Pancreas (tissue), 10 donors: ENCODE measurements at regions not wholly inside any gene's neighbourhood (a gene's known extent, or its start where the extent isn't known, plus 50 kb on each side); places are given as distances from the start of the nearest gene placed in this dataset.

ENCODE experiments used
- ATAC-seq, 4 donors: fragments of 200-7000 bp; cut with Tn5 transposase; one replicate each; pipeline versions ENCODE4 v1.8.0 to v1.9.1; 2020; ENCODE audit warnings: mild to moderate bottlenecking in 4 of 4, moderate library complexity in 4 of 4
- DNase-seq, 6 donors: peaks; one replicate each; pipeline ENCODE4 v3.0.0-alpha.2; 2020
- FAIRE-seq: peaks from 2 replicates; lab custom pipeline; 2012; peaks lifted over from hg19 to GRCh38; lab: Jason Lieb, UNC
- H3K27ac ChIP-seq, 4 donors: fragments of 200-600 bp; sonication (generic); 1 replicate in 3 of 4; 2 replicates in 1 of 4; pipeline versions ENCODE4 v1.5.0 to v1.8.0; 2020
- H3K27me3 ChIP-seq, 4 donors: fragments of 200-600 bp; one replicate each; pipeline ENCODE4 v1.8.0; 2021
- H3K36me3 ChIP-seq, 3 donors: fragments of 200-600 bp; sonication (generic) in 1 of 3; one replicate each; pipeline versions ENCODE4 v1.5.0 to v1.8.0; 2020 to 2021
- H3K4me1 ChIP-seq, 3 donors: fragments of 200-600 bp; one replicate each; pipeline ENCODE4 v1.8.0; 2021
- H3K4me3 ChIP-seq, 4 donors: fragments of 200-600 bp; sonication (generic) in 2 of 4; one replicate each; pipeline versions ENCODE4 v1.5.0 to v1.8.0; 2020 to 2021
- H3K9me3 ChIP-seq, 4 donors: fragments of 200-600 bp; one replicate each; pipeline ENCODE4 v1.8.0; 2021
- WGBS, 2 donors: extraction: QIAGEN DNeasy Blood & Tissue Kit; methylation state at CpG; one replicate each; pipeline ENCODE4 v1.1.7; 2013; 5-methylcytosine and 5-hydroxymethylcytosine counted together
- intact Hi-C, 3 donors: fragments of 100-400 bp; cut with DNase I; formaldehyde crosslinking; loops; one replicate each; pipeline versions ENCODE4 v1.11.1 to v1.14.2; 2022
- TF ChIP-seq, protein P1 (sequence below), 4 donors: fragments of 200-600 bp; sonication (generic) in 3 of 4; IDR thresholded peaks; one replicate each; pipeline versions ENCODE4 v1.5.0 to v1.8.0; 2021; ENCODE audit warnings: antibody characterized with exemption in 4 of 4
- donor health status: healthy with polysubstance abuse.
- donor health status: DM: no; HTN: no; CAD: no; lungs with moderate emphysema.
- donor health status: DM: no; HTN: no; CAD: no.
- donor health status: control.
- donor health status: control.
- donor health status: Bipolar disorder and iron deficiency.
- donor health status: DM: yes; HTN: yes; CAD: no.
- donor health status: DM: no; HTN: no; CAD: no.
- donor health status: DM: no; HTN: no; CAD: no.
- donor health status: DM: yes; HTN: yes; CAD: no.

DNA sequence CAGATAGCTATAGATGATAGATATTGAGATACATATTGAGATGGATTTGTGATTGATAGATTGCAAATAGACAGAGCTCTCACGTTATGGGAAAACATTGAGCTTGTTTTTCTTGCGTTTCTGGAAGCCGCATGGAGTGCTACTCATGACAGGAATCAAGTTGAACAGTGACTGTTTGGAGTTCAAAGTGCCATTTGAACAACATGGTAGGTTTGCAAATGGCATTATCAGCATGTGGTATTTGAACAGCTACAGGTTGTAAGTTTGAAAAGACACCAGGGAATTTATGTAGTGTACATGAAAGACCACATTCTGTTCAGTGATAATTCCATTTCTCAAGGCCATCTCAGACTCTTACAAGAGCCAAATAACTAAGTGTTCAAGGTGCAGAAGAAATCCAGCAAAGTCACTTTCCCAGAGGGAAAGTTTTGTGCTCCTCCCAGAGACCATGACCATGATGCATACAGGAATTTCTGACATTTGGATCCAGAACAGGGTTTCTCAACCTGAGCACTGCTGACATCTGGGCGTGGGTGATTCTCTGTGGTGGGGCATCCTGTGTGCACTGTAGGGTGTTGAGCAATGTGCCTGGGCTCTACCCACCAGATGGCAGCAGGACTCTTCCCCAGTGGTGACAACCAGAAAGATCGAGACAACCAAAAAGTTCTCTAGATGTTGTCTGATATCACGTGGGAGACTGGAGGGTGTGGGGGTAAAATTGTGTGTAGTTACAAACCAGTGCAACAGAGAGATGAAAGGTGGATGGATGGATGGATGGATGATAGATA lies 399.1 kb upstream of the AMELY start:
- TF ChIP-seq, protein P1, sequence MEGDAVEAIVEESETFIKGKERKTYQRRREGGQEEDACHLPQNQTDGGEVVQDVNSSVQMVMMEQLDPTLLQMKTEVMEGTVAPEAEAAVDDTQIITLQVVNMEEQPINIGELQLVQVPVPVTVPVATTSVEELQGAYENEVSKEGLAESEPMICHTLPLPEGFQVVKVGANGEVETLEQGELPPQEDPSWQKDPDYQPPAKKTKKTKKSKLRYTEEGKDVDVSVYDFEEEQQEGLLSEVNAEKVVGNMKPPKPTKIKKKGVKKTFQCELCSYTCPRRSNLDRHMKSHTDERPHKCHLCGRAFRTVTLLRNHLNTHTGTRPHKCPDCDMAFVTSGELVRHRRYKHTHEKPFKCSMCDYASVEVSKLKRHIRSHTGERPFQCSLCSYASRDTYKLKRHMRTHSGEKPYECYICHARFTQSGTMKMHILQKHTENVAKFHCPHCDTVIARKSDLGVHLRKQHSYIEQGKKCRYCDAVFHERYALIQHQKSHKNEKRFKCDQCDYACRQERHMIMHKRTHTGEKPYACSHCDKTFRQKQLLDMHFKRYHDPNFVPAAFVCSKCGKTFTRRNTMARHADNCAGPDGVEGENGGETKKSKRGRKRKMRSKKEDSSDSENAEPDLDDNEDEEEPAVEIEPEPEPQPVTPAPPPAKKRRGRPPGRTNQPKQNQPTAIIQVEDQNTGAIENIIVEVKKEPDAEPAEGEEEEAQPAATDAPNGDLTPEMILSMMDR (IDR thresholded peaks at IDR 0.05): no peak
- H3K4me1 ChIP-seq: no peaks in the 10 kb centered on the region
- DNase-seq (no peak), FAIRE-seq (no peak), ATAC-seq (no peak)
- H3K27ac ChIP-seq: no peak overlapping the region
- no peaks in the 10 kb centered on the region for H3K27me3 ChIP-seq
- no peak overlapping the region for H3K4me3 ChIP-seq
- intact Hi-C loops: no loop called here
- no peaks in the 10 kb centered on the region for H3K9me3 ChIP-seq
- 61% methylated on average over 6 of the region's 6 CpGs; no CpG with 5 or more reads in 1 of the 2 donors for WGBS, 2 donors
- no peaks in the 10 kb centered on the region for H3K36me3 ChIP-seq

DNA sequence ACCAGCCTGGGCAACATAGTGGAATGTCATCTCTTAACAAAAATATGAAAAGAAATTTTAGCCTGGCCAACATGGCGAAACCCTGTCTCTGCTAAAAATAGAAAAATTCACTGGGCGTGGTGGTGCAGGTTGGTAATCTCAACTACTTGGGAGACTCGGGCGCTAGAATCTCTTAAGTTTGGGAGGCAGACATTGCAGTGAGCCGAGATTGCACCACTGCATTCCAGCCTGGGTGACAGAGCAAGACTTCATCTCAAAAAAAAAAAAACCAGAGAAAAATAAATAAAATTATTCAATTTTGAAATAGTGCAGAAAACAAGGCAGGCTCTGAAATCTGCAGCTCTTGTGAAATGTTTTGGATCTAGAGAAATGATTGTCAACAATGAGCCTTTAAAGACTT lies 397.3 kb upstream of the AMELY start:
- DNase-seq (no peak), ATAC-seq (no peak), FAIRE-seq (no peak)
- TF ChIP-seq, protein P1 (IDR thresholded peaks at IDR 0.05): no peak
- intact Hi-C loops: no loop called here
- Histone ChIP-seq H3K9me3 (no peaks in the 10 kb centered on the region), H3K4me1 (no peaks in the 10 kb centered on the region), H3K27me3 (no peaks in the 10 kb centered on the region), H3K36me3 (no peaks in the 10 kb centered on the region), H3K27ac (no peak overlapping the region), H3K4me3 (no peak overlapping the region)
- WGBS, 2 donors: 93% methylated on average over 5 of the region's 5 CpGs; no CpG with 5 or more reads in 1 of the 2 donors

DNA sequence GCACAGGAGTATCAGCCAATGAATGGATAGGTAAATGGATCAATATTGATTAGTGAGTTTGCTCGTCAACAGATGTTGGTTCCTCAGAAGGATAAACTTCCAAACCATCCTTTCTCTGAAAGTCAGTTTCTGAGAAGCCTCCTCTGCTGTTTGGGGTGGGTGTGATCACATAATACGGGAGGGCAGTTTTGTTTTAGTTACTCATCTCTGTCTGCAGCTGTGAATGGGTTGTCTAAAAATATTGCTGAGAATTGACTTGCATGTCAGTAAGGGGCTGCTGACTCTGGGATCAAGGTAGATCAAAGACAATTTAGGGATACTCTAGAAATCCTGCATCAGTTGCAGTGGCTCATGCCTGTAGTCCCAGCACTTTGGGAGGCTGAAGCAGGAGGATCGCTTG lies 390.8 kb upstream of the AMELY start:
- intact Hi-C loops: no loop called here
- no peaks in the 10 kb centered on the region for H3K9me3 ChIP-seq
- H3K4me1 ChIP-seq: no peaks in the 10 kb centered on the region
- no peak for DNase-seq
- no peak for FAIRE-seq
- 83% methylated on average over 3 of the region's 3 CpGs; no CpG with 5 or more reads in 1 of the 2 donors for WGBS, 2 donors
- H3K36me3 ChIP-seq: no peaks in the 10 kb centered on the region
- H3K27ac ChIP-seq: no peak overlapping the region
- ATAC-seq: no peak
- H3K27me3 ChIP-seq: no peaks in the 10 kb centered on the region
- H3K4me3 ChIP-seq: no peak overlapping the region
- TF ChIP-seq, protein P1 (IDR thresholded peaks at IDR 0.05): no peak

DNA sequence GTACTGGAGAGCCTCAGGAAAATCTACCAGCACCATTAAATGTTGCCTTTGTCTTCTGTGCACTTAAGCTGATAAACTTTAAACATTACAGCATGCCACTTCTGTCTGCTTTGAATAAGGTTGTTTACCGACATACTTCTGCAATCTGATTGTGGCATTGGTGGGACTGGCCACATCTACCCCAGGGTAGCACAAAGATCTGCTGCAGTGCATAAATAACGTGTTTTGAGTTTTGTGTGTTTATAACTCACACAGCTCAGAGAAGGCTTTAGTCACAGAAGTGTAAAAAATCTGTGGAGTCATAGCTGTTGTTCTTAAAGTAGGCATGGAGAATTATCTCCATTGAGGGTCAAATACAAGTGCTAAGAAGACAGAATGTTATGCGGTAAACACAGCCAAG lies 388.4 kb upstream of the AMELY start:
- no peaks in the 10 kb centered on the region for H3K36me3 ChIP-seq
- DNase-seq (no peak), ATAC-seq (no peak), FAIRE-seq (no peak)
- intact Hi-C loops: no loop called here
- H3K27me3 ChIP-seq: no peaks in the 10 kb centered on the region
- no peak overlapping the region for H3K27ac ChIP-seq
- no peaks in the 10 kb centered on the region for H3K4me1 ChIP-seq
- WGBS, 2 donors: 71% methylated on average over 3 of the region's 3 CpGs; no CpG with 5 or more reads in 1 of the 2 donors
- H3K9me3 ChIP-seq: no peaks in the 10 kb centered on the region
- TF ChIP-seq, protein P1 (IDR thresholded peaks at IDR 0.05): no peak
- H3K4me3 ChIP-seq: no peak overlapping the region

DNA sequence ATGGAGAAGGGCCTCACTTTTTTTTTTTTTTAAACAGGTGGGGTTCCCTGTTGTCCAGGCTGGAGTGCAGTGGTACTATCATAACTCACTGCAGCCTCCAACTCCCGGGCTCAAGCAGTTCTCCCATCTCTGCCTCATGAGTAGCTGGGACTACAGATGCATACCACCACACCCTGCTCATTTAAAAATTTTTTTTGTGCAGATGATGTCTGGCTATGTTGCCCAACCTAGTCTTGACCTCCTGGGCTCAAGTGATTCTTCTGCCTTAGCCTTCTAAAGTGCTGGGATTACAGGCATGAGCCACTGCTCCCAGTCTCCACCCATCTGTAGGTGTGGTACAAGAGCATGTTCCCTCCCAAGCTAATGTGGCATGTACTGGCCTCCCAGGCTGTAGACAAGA lies 380.6 kb upstream of the AMELY start:
- Histone ChIP-seq H3K27me3 (no peaks in the 10 kb centered on the region), H3K4me1 (no peaks in the 10 kb centered on the region), H3K9me3 (no peaks in the 10 kb centered on the region), H3K36me3 (no peaks in the 10 kb centered on the region), H3K27ac (no peak overlapping the region), H3K4me3 (no peak overlapping the region)
- WGBS, 2 donors: 87% methylated on average over 1 of the region's 1 CpG; no CpG with 5 or more reads in 1 of the 2 donors
- ATAC-seq (no peak), FAIRE-seq (no peak), DNase-seq (no peak)
- intact Hi-C loops: no loop called here
- TF ChIP-seq, protein P1 (IDR thresholded peaks at IDR 0.05): no peak
